D721Med (cell line): ENCODE measurements at regions not wholly inside any gene's neighbourhood (a gene's known extent, or its start where the extent isn't known, plus 50 kb on each side); places are given as distances from the start of the nearest gene placed in this dataset.

Source experiments
- DNase-seq: peaks from one replicate; pipeline ENCODE4 v3.0.0; 2011; ENCODE audit warnings: low spot score; ENCODE audit not compliant: insufficient read length
- FAIRE-seq: peaks from 2 replicates; lab custom pipeline; 2011; peaks lifted over from hg19 to GRCh38; lab: Jason Lieb, UNC
- TF ChIP-seq, protein P1 (sequence below): IDR thresholded peaks from 2 replicates; pipeline ENCODE4 v1.5.1; 2012; ENCODE audit warnings: mild to moderate bottlenecking, control low read depth; ENCODE audit not compliant: insufficient read depth; ENCODE audit errors: missing control alignments

DNA sequence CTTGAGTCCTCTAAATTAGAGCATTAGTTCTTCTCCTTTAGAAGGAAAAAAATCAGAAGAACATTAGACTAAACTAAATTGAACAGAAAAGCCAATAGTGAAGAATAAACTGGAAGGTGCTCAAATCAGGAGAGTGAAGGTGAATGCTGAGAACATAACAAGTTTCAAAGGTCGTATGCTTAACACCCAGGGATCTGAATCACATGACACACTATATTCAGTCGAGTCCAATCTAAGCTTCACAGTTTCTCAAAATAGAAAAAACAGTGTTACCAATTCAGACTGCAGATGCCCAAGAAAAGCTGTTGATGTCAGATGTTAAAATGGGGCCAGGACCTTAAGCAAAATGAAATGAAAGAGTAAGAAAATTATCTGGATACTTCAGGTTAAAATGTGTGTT lies 614.5 kb downstream of the EFNA5 start:
- TF ChIP-seq, protein P1, sequence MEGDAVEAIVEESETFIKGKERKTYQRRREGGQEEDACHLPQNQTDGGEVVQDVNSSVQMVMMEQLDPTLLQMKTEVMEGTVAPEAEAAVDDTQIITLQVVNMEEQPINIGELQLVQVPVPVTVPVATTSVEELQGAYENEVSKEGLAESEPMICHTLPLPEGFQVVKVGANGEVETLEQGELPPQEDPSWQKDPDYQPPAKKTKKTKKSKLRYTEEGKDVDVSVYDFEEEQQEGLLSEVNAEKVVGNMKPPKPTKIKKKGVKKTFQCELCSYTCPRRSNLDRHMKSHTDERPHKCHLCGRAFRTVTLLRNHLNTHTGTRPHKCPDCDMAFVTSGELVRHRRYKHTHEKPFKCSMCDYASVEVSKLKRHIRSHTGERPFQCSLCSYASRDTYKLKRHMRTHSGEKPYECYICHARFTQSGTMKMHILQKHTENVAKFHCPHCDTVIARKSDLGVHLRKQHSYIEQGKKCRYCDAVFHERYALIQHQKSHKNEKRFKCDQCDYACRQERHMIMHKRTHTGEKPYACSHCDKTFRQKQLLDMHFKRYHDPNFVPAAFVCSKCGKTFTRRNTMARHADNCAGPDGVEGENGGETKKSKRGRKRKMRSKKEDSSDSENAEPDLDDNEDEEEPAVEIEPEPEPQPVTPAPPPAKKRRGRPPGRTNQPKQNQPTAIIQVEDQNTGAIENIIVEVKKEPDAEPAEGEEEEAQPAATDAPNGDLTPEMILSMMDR: no peak
- FAIRE-seq (no peak), DNase-seq (no peak)

DNA sequence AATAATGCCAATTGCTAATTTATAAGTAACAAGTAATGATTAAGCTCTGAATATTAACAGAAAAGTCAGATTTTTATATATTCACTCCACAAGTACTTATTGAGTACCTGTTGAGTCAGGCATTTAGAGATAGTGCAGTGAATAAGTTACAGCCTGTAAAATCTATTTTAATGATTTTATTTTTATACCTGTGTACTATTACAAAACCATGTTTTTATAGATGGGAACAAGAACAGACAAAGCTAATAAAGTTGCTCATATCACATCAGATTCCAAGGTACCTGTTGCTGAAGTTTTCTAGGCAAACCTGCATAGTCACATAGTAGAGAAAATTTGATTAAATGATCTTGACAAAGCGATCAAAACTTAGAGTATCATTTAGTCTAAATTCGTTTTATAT lies 623.7 kb downstream of the EFNA5 start:
- TF ChIP-seq, protein P1: no peak
- no peak for DNase-seq
- FAIRE-seq: no peak

DNA sequence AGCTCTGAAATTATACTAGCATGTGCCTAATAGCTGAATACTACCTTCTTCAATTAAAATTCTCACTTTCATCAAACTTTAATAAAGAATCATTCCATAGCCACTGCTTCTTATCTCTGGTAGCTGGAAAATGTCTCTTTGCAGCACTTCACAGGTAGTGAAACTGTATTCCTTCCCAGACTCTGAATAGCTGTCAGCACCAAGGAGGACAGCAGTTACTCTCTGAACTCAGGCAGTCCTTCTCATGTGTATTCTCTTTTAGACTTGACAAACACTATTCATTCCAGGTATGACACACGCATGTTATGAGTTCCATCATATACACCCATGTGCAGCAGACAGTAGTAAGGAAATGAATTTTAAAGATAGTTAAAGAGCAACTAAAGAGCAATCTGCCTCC lies 627.1 kb downstream of the EFNA5 start:
- FAIRE-seq (no peak), DNase-seq (no peak)
- TF ChIP-seq, protein P1: no peak

DNA sequence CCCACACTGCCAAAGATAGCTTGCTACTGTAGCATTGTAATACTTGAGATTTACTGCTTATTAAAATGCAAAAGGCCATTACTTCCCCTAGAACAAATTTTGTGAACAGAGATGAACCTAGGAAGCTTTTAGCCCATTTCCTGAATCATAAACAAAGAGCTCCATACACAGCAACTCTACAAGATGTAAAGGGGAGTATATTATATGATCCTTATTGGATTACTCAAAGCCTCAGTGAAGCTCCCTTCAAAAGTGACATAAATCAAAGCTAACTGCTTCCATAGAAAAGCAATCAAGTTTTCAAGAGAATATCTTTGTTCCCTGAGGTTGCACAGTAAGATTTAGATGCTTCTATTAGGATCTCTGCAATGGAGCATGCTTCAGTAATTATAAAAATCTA lies 629.8 kb downstream of the EFNA5 start:
- TF ChIP-seq, protein P1: no peak
- DNase-seq (no peak), FAIRE-seq (no peak)

DNA sequence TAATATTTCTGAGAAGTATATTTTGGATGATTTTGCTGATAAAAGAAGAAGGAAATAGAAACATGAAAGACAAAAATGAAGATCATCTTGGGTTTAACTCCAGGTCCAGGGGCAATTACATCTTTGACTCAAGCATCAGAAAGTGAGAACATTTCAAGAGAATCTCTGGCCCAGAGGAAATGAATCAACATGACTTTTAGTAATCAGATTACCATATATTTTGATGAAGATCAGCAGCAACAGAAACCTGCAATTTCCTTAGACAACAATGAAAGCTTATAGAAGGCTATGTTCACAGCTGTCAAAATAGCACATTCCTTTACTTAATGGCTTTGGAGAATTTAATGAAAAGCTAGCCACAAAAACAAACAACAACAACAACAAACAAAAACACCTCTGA lies 638.1 kb downstream of the EFNA5 start:
- DNase-seq: no peak
- TF ChIP-seq, protein P1: no peak
- no peak for FAIRE-seq

DNA sequence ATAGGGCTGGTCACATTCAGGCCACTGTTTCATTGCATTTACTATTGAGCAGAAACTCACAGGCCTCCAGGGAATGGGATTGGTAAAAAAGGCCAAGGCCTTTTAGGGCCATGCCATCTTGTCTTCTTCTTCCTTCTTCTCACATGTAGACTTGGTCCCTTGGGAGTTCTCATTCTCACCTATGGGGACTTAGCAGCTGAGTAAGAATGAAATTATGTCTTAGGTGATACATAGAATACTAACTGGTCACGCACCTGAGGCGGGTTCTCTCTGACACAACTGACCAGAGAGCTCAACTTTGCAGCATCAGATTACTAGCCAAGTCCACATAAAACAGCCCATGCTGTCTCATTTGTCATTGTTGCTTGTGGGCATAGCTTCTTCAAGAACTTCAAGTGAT lies 641.8 kb downstream of the EFNA5 start:
- FAIRE-seq: no peak
- TF ChIP-seq, protein P1: no peak
- DNase-seq: no peak

DNA sequence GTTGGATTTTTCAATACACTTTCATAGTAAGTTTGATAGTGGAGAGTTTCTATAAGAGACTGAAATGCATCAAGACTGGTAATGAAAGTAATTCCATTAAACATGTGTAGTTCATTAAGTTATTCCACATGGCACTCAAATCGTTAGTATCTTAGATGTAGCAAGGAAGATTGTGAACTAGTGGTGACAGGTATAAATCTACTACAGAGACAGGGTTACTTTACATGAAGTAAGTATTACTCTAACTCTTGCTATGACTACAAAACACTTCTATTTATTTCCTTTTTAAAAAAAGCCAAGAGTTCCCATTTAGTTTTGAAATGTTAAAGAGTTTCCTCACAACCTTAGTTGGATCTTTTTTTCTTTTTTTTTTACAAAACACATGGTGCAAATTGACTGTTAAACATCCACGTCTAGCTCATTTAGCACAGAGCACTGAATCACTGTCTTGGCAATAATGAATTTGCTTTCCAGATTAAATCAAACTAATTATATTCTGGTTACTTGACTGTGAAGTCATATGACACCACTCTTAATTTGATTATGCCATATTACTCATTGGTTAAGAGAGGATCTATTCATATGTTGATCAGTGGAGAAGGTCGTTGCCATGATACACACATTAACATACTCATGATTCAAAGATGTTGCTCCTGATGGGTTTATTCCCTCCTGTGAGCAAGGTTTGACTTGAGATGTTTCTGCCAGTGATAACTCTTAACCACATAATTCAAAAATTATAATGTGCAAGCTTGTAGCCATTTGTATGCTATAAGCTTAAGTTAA lies 644.8 kb downstream of the EFNA5 start:
- no peak for FAIRE-seq
- DNase-seq: no peak
- TF ChIP-seq, protein P1: no peak
